Liver (tissue), 8 donors: ENCODE measurements at regions not wholly inside any gene's neighbourhood (a gene's known extent, or its start where the extent isn't known, plus 50 kb on each side); places are given as distances from the start of the nearest gene placed in this dataset.

Experiments
- DNase-seq: peaks from one replicate; pipeline ENCODE4 v3.0.0-alpha.2; 2017; ENCODE audit warnings: low spot score
- H3K27ac ChIP-seq, 2 donors: one replicate each; pipeline ENCODE4 v1.7.0; 2013; ENCODE audit warnings: inconsistent platforms in 2 of 2, low read length in 2 of 2, control low read depth in 1 of 2, low read depth in 1 of 2, mild to moderate bottlenecking in 1 of 2
- H3K27me3 ChIP-seq, 4 donors: one replicate each; pipeline versions ENCODE4 v1.6.1 to v1.7.0; 2013; ENCODE audit warnings: low read length in 3 of 4, inconsistent platforms in 1 of 4, mild to moderate bottlenecking in 1 of 4, moderate library complexity in 1 of 4; ENCODE audit not compliant: control insufficient read depth in 4 of 4, insufficient read depth in 4 of 4
- H3K36me3 ChIP-seq, 4 donors: one replicate each; pipeline versions ENCODE4 v1.6.1 to v1.7.0; 2013; ENCODE audit warnings: low read length in 3 of 4, mild to moderate bottlenecking in 3 of 4, low read depth in 1 of 4, moderate library complexity in 1 of 4; ENCODE audit not compliant: control insufficient read depth in 4 of 4, insufficient read depth in 3 of 4
- H3K4me1 ChIP-seq, 4 donors: one replicate each; pipeline versions ENCODE4 v1.6.1 to v1.7.0; 2013; ENCODE audit warnings: low read length in 3 of 4, mild to moderate bottlenecking in 3 of 4, moderate library complexity in 1 of 4; ENCODE audit not compliant: control insufficient read depth in 4 of 4, insufficient read depth in 4 of 4
- H3K4me3 ChIP-seq, 3 donors: one replicate each; pipeline versions ENCODE4 v1.6.1 to v1.7.0; 2013; ENCODE audit warnings: low read length in 3 of 3, control low read depth in 1 of 3, low read depth in 1 of 3, mild to moderate bottlenecking in 1 of 3
- H3K9ac ChIP-seq, 2 donors: one replicate each; pipeline ENCODE4 v1.7.0; 2013; ENCODE audit warnings: low read length in 2 of 2, mild to moderate bottlenecking in 2 of 2, moderate library complexity in 2 of 2, control low read depth in 1 of 2, low read depth in 1 of 2
- H3K9me3 ChIP-seq, 4 donors: one replicate each; pipeline versions ENCODE4 v1.6.1 to v1.7.0; 2013; ENCODE audit warnings: low read length in 3 of 4; ENCODE audit not compliant: control insufficient read depth in 4 of 4
- CTCF ChIP-seq: fragments of 150-350 bp; IDR thresholded peaks from 2 replicates; pipeline ENCODE4 v1.5.1; 2017; ENCODE audit warnings: improper control_type of control experiment, low read depth, low read length; ENCODE audit not compliant: missing input control
- FOXA2 ChIP-seq: IDR thresholded peaks from 2 replicates; pipeline ENCODE4 v1.6.1; 2016; ENCODE audit warnings: antibody characterized with exemption
- GABPA ChIP-seq, 2 donors: IDR thresholded peaks in 1 of 2; conservative IDR thresholded peaks in 1 of 2; 2 replicates each; pipeline ENCODE4 v1.6.1; 2016; ENCODE audit warnings: antibody characterized with exemption in 2 of 2, mild to moderate bottlenecking in 1 of 2, moderate library complexity in 1 of 2
- HNF4A ChIP-seq, 2 donors: conservative IDR thresholded peaks; 2 replicates each; pipeline ENCODE4 v1.6.1; 2016; ENCODE audit warnings: antibody characterized with exemption in 2 of 2, mild to moderate bottlenecking in 2 of 2
- HNF4G ChIP-seq: IDR thresholded peaks from 2 replicates; pipeline ENCODE4 v1.6.1; 2016; ENCODE audit warnings: antibody characterized with exemption
- MAX ChIP-seq: IDR thresholded peaks from 2 replicates; pipeline ENCODE4 v1.6.1; 2016; ENCODE audit warnings: antibody characterized with exemption
- RAD21 ChIP-seq, 2 donors: IDR thresholded peaks; 2 replicates each; pipeline ENCODE4 v1.6.1; 2016; ENCODE audit warnings: antibody characterized with exemption in 2 of 2, mild to moderate bottlenecking in 2 of 2
- RXRA ChIP-seq, 2 donors: IDR thresholded peaks; 2 replicates each; pipeline ENCODE4 v1.6.1; 2017 to 2018; ENCODE audit warnings: antibody characterized with exemption in 2 of 2, mild to moderate bottlenecking in 1 of 2
- YY1 ChIP-seq: IDR thresholded peaks from 2 replicates; pipeline ENCODE4 v1.6.1; 2016; ENCODE audit warnings: antibody characterized with exemption, mild to moderate bottlenecking
- WGBS: extraction: QIAGEN DNeasy Blood & Tissue Kit; methylation state at CpG from one replicate; pipeline ENCODE4 v1.1.7; 2013; 5-methylcytosine and 5-hydroxymethylcytosine counted together
- donor health status: healthy.
- donor health status: healthy.
- donor health status: healthy.
- donor health status: healthy.
- donor health status: healthy.

GRCh38 chr14:26123459-26123858, 474.4 kb downstream of the NOVA1 start:
- Histone ChIP-seq H3K27ac (no peak overlapping the region), H3K4me3 (no peak overlapping the region), H3K36me3 (no peaks in the 10 kb centered on the region), H3K27me3 (no peaks in the 10 kb centered on the region), H3K4me1 (no peaks in the 10 kb centered on the region), H3K9ac (no peak overlapping the region), H3K9me3 (no peaks in the 10 kb centered on the region)
- 60% methylated on average over 2 of the region's 2 CpGs for WGBS
- DNase-seq: no peak
- no peak for TF ChIP-seq RXRA (IDR thresholded peaks at IDR 0.05)
- no peak for TF ChIP-seq CTCF
- no peak for TF ChIP-seq FOXA2
- no peak for TF ChIP-seq HNF4A (conservative IDR thresholded peaks at IDR 0.05)
- TF ChIP-seq RAD21 (IDR thresholded peaks at IDR 0.05): no peak

- Histone ChIP-seq H3K9ac (no peak overlapping the region), H3K36me3 (no peaks in the 10 kb centered on the region), H3K27me3 (no peaks in the 10 kb centered on the region), H3K4me1 (no peaks in the 10 kb centered on the region), H3K4me3 (no peak overlapping the region), H3K9me3 (no peaks in the 10 kb centered on the region), H3K27ac (no peak overlapping the region)
- 64% methylated on average over 3 of the region's 3 CpGs for WGBS
- DNase-seq: no peak
- TF ChIP-seq MAX (no peak), GABPA (IDR thresholded peaks at IDR 0.05 in 1 of 2, conservative IDR thresholded peaks at IDR 0.05 in 1 of 2) (no peak), FOXA2 (no peak), RAD21 (IDR thresholded peaks at IDR 0.05) (no peak), HNF4G (no peak), CTCF (no peak)
These were observed 476.7 kb downstream of the NOVA1 start for GRCh38 chr14:26121181-26121580.

GRCh38 chr14:26113911-26114640, 483.8 kb downstream of the NOVA1 start:
- H3K9ac ChIP-seq: no peak overlapping the region
- TF ChIP-seq YY1: no peak
- H3K27ac ChIP-seq: no peak overlapping the region
- H3K4me3 ChIP-seq: no peak overlapping the region
- no peaks in the 10 kb centered on the region for H3K36me3 ChIP-seq
- no peak for DNase-seq
- WGBS: 43% methylated on average over 3 of the region's 3 CpGs
- no peaks in the 10 kb centered on the region for H3K27me3 ChIP-seq
- H3K4me1 ChIP-seq: no peaks in the 10 kb centered on the region
- no peaks in the 10 kb centered on the region for H3K9me3 ChIP-seq
